Activated CD4-positive, CD25-positive, alpha-beta regulatory T cell treated with anti-CD3 and anti-CD28 coated beads, Interleukin-2, amount 50 U/mL, for 72 hours (primary cell): ENCODE measurements at regions not wholly inside any gene's neighbourhood (a gene's known extent, or its start where the extent isn't known, plus 50 kb on each side); places are given as distances from the start of the nearest gene placed in this dataset.

Experiments
- DNase-seq: peaks from one replicate; pipeline ENCODE4 v3.0.0; 2021

GRCh38 chr6:139483079-139483478 is 108.6 kb upstream of the CITED2 start:
- no peak for DNase-seq

GRCh38 chr6:139482287-139482686 is 107.8 kb upstream of the CITED2 start:
- no peak for DNase-seq

GRCh38 chr6:139480356-139481165 is 106.1 kb upstream of the CITED2 start:
- DNase-seq, result no peak

DNA sequence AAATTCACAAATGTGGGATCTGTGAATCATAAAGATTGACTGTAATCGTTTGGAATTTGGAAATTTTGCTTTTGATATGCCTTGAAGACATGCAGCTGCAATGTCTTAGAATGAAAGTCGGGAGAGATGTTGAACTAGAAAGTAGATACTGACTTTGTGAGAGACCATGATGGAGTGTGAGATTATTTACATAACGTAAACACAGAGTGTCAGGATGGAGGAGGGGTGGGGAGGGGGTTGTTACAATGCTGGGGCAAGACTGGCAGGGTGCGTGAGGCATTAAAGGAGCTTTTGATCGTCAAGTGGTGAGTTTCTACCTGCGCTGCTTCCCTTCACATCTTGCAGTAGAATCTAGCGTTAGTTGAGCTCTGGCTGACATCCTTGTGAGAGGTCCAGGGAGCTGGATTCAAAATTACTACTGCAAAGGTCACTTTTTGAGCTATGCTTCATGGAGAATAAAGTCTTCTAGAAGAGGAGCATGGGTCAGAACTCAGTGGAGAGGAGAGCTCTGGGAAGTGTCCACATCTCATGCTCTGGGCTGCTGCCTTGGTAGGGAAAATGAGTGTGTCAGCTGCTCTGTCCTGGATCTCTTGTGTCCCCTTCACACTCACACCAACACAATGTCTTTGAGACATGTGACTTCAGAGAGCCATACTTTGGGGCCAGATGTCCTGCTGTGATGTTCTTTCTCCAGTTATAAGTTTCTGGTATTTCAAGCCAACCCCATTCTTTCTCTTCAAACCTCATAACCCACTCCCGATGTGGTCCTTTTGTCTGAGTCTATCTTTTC is 105.2 kb upstream of the CITED2 start:
- no peak for DNase-seq

DNA sequence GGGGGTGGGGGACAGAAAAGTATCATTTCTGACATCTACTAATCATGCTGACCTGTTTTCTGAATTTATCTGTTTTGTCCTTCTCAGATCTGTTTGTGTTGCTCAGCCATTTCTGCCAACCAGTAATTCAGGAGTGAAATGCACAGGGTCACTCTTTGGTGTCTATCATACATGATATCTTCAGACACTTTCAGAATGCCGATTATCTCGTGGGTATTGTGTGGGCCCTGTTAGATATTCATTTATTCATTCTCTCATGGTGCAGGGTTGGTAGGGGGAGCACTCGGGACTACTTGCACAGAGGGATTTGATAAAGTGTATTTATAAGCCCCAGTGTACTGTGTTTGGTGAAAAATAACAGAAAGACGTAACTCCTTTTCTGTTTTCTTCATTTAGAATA is 101.2 kb upstream of the CITED2 start:
- DNase-seq, result no peak

GRCh38 chr6:139475241-139475640 is 100.8 kb upstream of the CITED2 start:
- no peak for DNase-seq

GRCh38 chr6:139474145-139475108 is 100.0 kb upstream of the CITED2 start:
- DNase-seq, result no peak

GRCh38 chr6:139473731-139474130 is 99.3 kb upstream of the CITED2 start:
- DNase-seq, result no peak

DNA sequence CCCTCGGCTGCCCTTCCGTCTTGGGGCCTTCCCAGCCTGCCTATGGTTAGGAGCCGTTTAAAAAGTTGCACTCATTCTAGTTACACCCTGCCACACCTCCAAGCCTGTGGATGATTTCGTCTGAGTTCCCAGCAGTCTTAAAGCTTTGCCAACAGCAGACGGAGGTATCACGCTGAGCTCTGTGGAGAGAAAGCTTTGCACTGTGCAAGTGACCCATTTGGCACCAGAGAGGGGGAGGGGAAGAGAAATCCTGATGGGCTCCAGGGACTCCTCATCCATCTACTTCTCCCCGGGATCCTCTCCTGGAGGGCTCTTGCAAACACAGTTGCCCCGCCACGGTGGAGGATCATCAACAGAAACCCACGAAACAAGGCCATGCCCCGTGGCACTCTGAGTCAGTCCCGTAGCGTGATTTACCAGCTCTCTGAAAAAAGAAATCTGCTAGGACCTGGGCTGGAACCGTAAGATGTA is 98.8 kb upstream of the CITED2 start:
- DNase-seq, result no peak

DNA sequence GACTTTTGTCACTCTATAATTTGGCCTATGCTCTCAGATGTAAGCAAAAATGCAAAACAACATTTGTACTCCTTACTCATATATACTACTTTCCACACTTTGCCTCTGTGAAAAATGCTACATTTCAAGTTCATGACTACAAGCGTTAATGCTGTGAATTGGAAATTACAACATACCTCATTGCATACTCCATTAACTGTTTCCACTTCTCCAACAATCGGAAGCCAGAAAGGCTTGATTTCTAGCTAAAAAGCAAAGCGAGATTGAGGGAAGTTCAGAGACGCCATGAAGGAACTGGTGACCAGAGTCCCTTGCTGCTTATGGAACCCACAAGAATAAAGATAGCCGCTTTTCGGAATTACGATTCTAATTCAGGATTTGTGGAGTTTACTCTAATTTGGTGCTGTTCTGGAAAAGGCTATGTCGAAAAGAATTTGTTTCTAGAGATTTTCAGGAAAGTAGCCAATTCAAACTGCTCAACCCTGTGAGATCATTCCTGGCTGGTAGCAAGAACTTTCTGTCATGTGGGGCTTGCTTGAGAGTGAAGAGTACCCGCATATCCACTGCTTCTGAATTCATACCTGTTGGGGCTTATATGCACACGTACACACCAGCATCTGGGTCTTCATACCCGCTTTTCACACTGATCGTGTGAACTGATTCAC is 98.0 kb upstream of the CITED2 start:
- no peak for DNase-seq

DNA sequence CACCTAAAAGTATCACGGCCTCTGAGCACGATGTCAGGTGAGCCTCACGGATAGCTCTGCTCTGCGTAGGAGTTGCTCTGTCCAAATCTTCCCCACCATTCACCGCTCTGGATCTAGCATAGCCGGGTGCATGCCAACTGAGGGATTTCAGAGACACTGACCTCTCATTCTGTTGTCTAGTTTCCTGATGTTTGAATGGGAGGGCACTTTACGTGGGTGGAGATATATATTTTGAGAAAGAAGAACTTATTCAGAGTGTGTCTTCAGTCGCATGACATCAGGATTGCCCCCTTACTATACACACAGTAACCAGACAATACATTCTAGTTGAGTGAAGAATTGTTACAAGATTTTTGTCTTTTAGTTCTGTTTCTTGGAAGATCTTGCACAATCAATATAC is 96.5 kb upstream of the CITED2 start:
- no peak for DNase-seq

- no peak for DNase-seq
Observed at GRCh38 chr6:139468178-139468819, 93.9 kb upstream of the CITED2 start.

DNA sequence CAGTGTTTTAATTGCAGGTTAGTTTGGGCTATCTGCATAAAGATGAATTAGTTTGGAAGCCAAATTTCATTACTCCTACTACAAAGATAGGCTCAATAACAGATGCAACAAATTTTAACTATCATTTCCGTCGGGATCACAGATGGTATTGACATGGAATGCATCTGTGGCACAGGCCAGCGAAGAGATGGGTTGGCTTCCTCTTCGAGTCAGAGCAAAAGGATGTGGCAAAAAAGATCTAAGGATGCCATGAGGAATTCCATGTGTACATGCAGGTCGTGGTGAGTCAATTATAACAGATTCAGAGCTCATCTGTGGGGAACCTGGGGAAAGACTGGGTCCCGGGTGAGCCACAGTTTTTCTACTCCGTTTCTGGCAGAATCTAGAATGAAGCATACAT is 83.0 kb upstream of the CITED2 start:
- DNase-seq, result no peak

- no peak for DNase-seq
Observed at GRCh38 chr6:139452148-139452876, 77.9 kb upstream of the CITED2 start.

DNA sequence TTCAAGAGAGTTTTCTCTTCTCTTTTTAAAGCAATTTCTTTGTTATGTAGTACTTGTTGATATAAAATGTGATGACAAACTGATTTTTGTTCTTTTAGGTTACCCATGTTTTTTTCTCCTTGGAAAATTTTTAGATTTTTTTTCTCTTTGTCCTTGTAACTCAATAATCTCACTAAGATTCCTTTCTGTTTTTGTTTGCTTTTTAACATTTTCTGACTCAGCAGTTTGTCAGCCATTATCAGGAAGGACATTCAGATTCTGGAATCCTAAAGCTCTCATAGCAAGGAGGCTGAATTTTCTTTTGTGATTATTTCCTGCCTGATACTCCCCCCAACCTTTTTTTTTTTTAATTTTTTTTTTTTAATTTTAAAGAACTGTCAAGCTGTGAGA is 75.2 kb upstream of the CITED2 start:
- no peak for DNase-seq

- no peak for DNase-seq
Observed at GRCh38 chr6:139448998-139449610, 74.7 kb upstream of the CITED2 start.

- no peak for DNase-seq
Observed at GRCh38 chr6:139448051-139448649, 73.7 kb upstream of the CITED2 start.

DNA sequence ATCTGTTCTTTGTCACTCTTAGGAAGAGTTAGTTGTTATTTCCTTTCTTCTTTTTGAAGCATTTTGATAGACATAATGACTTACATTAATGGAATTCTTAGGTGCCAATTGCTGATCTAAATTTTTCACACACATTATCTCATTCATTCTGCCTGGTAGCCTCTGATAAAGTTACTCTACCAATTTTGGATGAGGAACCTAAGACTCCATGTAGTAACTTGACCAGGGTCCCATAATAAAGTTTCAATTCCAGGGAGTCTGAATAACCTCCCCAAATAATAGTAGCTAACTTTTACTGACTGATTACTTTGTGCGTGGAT is 73.2 kb upstream of the CITED2 start:
- DNase-seq, result no peak

GRCh38 chr6:139446768-139447655 is 72.6 kb upstream of the CITED2 start:
- no peak for DNase-seq
